ENCODE measurements at regions not wholly inside any gene's neighbourhood (a gene's known extent, or its start where the extent isn't known, plus 50 kb on each side); places are given as distances from the start of the nearest gene placed in this dataset.

DNA sequence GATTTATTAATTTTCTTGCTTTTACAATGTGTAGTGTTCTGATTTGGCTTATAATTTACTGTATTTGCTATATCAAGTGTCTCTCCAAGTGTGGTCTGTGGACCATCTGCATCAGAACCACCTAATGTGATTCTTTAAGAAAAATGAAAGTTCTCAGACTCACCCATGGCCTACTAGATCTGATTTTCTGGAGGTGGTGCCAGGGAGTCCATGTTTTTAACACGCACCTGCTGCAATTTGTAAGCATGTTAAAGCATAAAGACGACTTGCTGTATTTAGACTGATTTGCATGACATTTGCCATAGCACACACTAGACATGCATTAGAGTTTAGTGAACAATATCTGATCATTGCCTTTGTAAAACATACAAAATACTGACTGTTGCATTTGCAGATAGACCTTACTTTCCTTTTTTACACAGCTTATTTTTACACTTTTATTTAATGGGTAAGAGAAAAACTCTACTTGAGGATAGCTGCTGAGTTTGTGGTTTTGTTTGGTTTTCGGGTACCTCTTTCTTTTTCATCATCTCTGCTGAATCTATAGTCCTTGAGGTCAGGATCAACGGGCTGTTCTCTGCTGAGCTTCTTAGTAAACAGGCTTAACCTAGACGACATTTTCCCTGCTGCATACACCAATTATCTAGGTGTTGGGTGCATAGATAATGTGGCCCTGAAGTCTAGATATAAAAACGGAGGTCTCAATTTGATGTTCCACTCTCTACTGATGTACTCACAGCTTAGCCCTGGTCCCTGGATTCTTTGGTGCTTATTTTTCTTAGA is 138.0 kb upstream of the ZNF366 start:
- CTCF ChIA-PET: interaction anchor here (0.8 to 1.8 kb wide), 7 partner anchors 9 to 42 kb away, joined by 3 to 7 read pairs (median 3); no protein-coding TSS in a partner anchor
- no peaks in the 10 kb centered on the region for H3F3A ChIP-seq (replicated peaks; ENCODE audit: insufficient read depth)

More for the DNA sequence above, 138.0 kb upstream of the ZNF366 start:
- DNase-seq: no peak
- POLR2A ChIA-PET: interaction anchor here (0.6 kb wide), 1 partner anchor 37 kb away, joined by 3 read pairs; no protein-coding TSS in a partner anchor
- no peak for TF ChIP-seq TAF1 (IDR thresholded peaks at IDR 0.05; ENCODE audit: borderline replicate concordance, low read depth, low read length)
- TF ChIP-seq MXI1 (IDR thresholded peaks at IDR 0.05; ENCODE audit: low read depth, low read length): no peak
- TF ChIP-seq RCOR1 (IDR thresholded peaks at IDR 0.05; ENCODE audit: low read length): no peak
- TF ChIP-seq ZBTB33 (IDR thresholded peaks at IDR 0.05; ENCODE audit: borderline replicate concordance, low read depth): no peak
- TF ChIP-seq IRF3 (IDR thresholded peaks at IDR 0.05; ENCODE audit: low read depth, low read length): no peak
- TF ChIP-seq, protein P1, sequence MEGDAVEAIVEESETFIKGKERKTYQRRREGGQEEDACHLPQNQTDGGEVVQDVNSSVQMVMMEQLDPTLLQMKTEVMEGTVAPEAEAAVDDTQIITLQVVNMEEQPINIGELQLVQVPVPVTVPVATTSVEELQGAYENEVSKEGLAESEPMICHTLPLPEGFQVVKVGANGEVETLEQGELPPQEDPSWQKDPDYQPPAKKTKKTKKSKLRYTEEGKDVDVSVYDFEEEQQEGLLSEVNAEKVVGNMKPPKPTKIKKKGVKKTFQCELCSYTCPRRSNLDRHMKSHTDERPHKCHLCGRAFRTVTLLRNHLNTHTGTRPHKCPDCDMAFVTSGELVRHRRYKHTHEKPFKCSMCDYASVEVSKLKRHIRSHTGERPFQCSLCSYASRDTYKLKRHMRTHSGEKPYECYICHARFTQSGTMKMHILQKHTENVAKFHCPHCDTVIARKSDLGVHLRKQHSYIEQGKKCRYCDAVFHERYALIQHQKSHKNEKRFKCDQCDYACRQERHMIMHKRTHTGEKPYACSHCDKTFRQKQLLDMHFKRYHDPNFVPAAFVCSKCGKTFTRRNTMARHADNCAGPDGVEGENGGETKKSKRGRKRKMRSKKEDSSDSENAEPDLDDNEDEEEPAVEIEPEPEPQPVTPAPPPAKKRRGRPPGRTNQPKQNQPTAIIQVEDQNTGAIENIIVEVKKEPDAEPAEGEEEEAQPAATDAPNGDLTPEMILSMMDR (IDR thresholded peaks at IDR 0.05): no peak
- no peak for TF ChIP-seq SMC3 (IDR thresholded peaks at IDR 0.05; ENCODE audit: low read depth, low read length)
- TF ChIP-seq JUND (IDR thresholded peaks at IDR 0.05): no peak
- no peak for TF ChIP-seq MEF2A (IDR thresholded peaks at IDR 0.05; ENCODE audit: borderline replicate concordance, low read depth)
- TF ChIP-seq, protein P2, sequence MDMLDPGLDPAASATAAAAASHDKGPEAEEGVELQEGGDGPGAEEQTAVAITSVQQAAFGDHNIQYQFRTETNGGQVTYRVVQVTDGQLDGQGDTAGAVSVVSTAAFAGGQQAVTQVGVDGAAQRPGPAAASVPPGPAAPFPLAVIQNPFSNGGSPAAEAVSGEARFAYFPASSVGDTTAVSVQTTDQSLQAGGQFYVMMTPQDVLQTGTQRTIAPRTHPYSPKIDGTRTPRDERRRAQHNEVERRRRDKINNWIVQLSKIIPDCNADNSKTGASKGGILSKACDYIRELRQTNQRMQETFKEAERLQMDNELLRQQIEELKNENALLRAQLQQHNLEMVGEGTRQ (IDR thresholded peaks at IDR 0.05; ENCODE audit: borderline replicate concordance, low read depth, low read length): no peak
- TF ChIP-seq POLR2AphosphoS5 (IDR thresholded peaks at IDR 0.05; ENCODE audit: low read depth, low read length): no peak
- no peak for TF ChIP-seq FOXJ3 (CRISPR knock-in tag; IDR thresholded peaks at IDR 0.05)
- TF ChIP-seq EP300 (IDR thresholded peaks at IDR 0.05; ENCODE audit: borderline replicate concordance in 1 of 2, low read depth in 1 of 2, low read length in 1 of 2): no peak
- no peak for TF ChIP-seq REST (IDR thresholded peaks at IDR 0.05; ENCODE audit: low read depth, low read length)
- H3K9me2 ChIP-seq: no peaks in the 10 kb centered on the region
- WGBS (ENCODE audit: low lambda C conversion rate): 76% methylated on average over 6 of the region's 6 CpGs
- H3K9me3 ChIP-seq: no peaks in the 10 kb centered on the region
- no peak overlapping the region for H2AFZ ChIP-seq (ENCODE audit: low read depth)
- H3K4me2 ChIP-seq: no peak overlapping the region
- no peak overlapping the region for H3K27ac ChIP-seq (ENCODE audit: low read depth in 2 of 2, low read length in 1 of 2)
- no peaks in the 10 kb centered on the region for H4K20me1 ChIP-seq (ENCODE audit: insufficient read depth)
- H3K9ac ChIP-seq: no peak overlapping the region
- H3K4me3 ChIP-seq (ENCODE audit: low read depth in 2 of 2, low read length in 1 of 2): no peak overlapping the region
- no peaks in the 10 kb centered on the region for H3K27me3 ChIP-seq (ENCODE audit: insufficient read depth)
- no peaks in the 10 kb centered on the region for H3K79me2 ChIP-seq (ENCODE audit: insufficient read depth)
- H3K36me3 ChIP-seq (replicated peaks in 1 of 2; ENCODE audit: control insufficient read depth in 1 of 2, insufficient read depth in 2 of 2, low read length in 1 of 2): no peaks in the 10 kb centered on the region
- H3K4me1 ChIP-seq (ENCODE audit: control insufficient read depth in 1 of 2, insufficient read depth in 2 of 2, low read depth in 1 of 2, low read length in 1 of 2): peaks cover 0 to 27% of the 10 kb centered on the region in 2 experiments; a peak in 2 of 4 replicates
